ENCODE measurements at regions not wholly inside any gene's neighbourhood (a gene's known extent, or its start where the extent isn't known, plus 50 kb on each side); places are given as distances from the start of the nearest gene placed in this dataset.

GRCh38 chr9:120212153-120212852 is 367.7 kb downstream of the CDK5RAP2 start:
- DNase-seq: no peak

GRCh38 chr9:120210274-120210673 is 369.7 kb downstream of the CDK5RAP2 start:
- no peak for DNase-seq

GRCh38 chr9:120202856-120203654 is 376.9 kb downstream of the CDK5RAP2 start:
- no peak for DNase-seq

GRCh38 chr9:120198027-120198426 is 381.9 kb downstream of the CDK5RAP2 start:
- DNase-seq: no peak

- no peak for DNase-seq
Observed at GRCh38 chr9:120197605-120198004, 382.4 kb downstream of the CDK5RAP2 start.

- no peak for DNase-seq
Observed at GRCh38 chr9:120191141-120191540, 388.8 kb downstream of the CDK5RAP2 start.

- no peak for DNase-seq
Observed at GRCh38 chr9:120187758-120188157, 392.2 kb downstream of the CDK5RAP2 start.

- peak; percentile 55 to 83 for DNase-seq
Observed at GRCh38 chr9:120186276-120186675, 393.7 kb downstream of the CDK5RAP2 start.

GRCh38 chr9:120184266-120184665 is 395.7 kb downstream of the CDK5RAP2 start:
- DNase-seq: peak; percentile 11 to 46

- no peak for DNase-seq
Observed at GRCh38 chr9:120183615-120184014, 396.4 kb downstream of the CDK5RAP2 start.

- DNase-seq: no peak
Observed at GRCh38 chr9:120182011-120182410, 398.0 kb downstream of the CDK5RAP2 start.

GRCh38 chr9:120177121-120177520 is 402.8 kb downstream of the CDK5RAP2 start:
- no peak for DNase-seq

GRCh38 chr9:120175031-120175430 is 404.9 kb downstream of the CDK5RAP2 start:
- no peak for DNase-seq

GRCh38 chr9:120161776-120162175 is 418.2 kb downstream of the CDK5RAP2 start:
- no peak for DNase-seq

- no peak for DNase-seq
Observed at GRCh38 chr9:120158221-120158620, 421.7 kb downstream of the CDK5RAP2 start.

- DNase-seq: no peak
Observed at GRCh38 chr9:120156376-120156775, 423.6 kb downstream of the CDK5RAP2 start.

GRCh38 chr9:120153258-120153657 is 426.7 kb downstream of the CDK5RAP2 start:
- no peak for DNase-seq

GRCh38 chr9:120152295-120152694 is 427.7 kb downstream of the CDK5RAP2 start:
- no peak for DNase-seq

GRCh38 chr9:120151806-120152205 is 428.2 kb downstream of the CDK5RAP2 start:
- DNase-seq: peak in 1 of 2 experiments; percentile 10

- DNase-seq: no peak
Observed at GRCh38 chr9:120151149-120151548, 428.8 kb downstream of the CDK5RAP2 start.

- no peak for DNase-seq
Observed at GRCh38 chr9:120138955-120139354, 441.0 kb downstream of the CDK5RAP2 start.

- no peak for DNase-seq
Observed at GRCh38 chr9:120137186-120137840, 442.7 kb downstream of the CDK5RAP2 start.

- no peak for DNase-seq
Observed at GRCh38 chr9:120136696-120137095, 443.3 kb downstream of the CDK5RAP2 start.

- no peak for DNase-seq
Observed at GRCh38 chr9:120117081-120117480, 462.9 kb downstream of the CDK5RAP2 start.

Measured in cerebellar nuclear complex (tissue), 1 donor.